PFSK-1 (cell line): ENCODE measurements at regions not wholly inside any gene's neighbourhood (a gene's known extent, or its start where the extent isn't known, plus 50 kb on each side); places are given as distances from the start of the nearest gene placed in this dataset.

Experiments
- FOXP2 ChIP-seq: optimal IDR thresholded peaks from 2 replicates; pipeline ENCODE3; 2011; ENCODE audit warnings: borderline replicate concordance, control low read depth, inconsistent platforms; ENCODE audit not compliant: insufficient read depth; ENCODE audit errors: extremely low read length, extremely low read depth
- POLR2AphosphoS5 ChIP-seq: IDR thresholded peaks from 2 replicates; pipeline ENCODE4 v1.6.1; 2012; ENCODE audit warnings: low read depth, mild to moderate bottlenecking, control low read depth, low read length, moderate library complexity
- REST ChIP-seq, 2 experiments: IDR thresholded peaks; 2 replicates each; pipeline versions ENCODE4 v1.6.1 to v1.8.0; 2011 to 2012; ENCODE audit warnings: low read depth in 2 of 2, low read length in 2 of 2, control low read depth in 1 of 2, inconsistent platforms in 1 of 2, mild to moderate bottlenecking in 1 of 2, moderate library complexity in 1 of 2; ENCODE audit not compliant: insufficient read depth in 1 of 2
- SIN3A ChIP-seq: IDR thresholded peaks from 2 replicates; pipeline ENCODE4 v1.6.1; 2012; ENCODE audit warnings: mild to moderate bottlenecking, low read length, moderate library complexity, borderline replicate concordance; ENCODE audit not compliant: insufficient read depth
- TAF1 ChIP-seq: IDR thresholded peaks from 2 replicates; pipeline ENCODE4 v1.6.1; 2012; ENCODE audit warnings: low read length, control low read depth, borderline replicate concordance; ENCODE audit not compliant: insufficient read depth

- TF ChIP-seq TAF1 (no peak), FOXP2 (no peak), REST (IDR thresholded peaks at IDR 0.05; ENCODE audit: insufficient read depth in 1 of 2, low read depth in 2 of 2, low read length in 2 of 2) (no peak), SIN3A (no peak), POLR2AphosphoS5 (no peak)
Observed at GRCh38 chr18:45255197-45255890, 359.9 kb upstream of the SLC14A2 start.

- TF ChIP-seq FOXP2: no peak
- TF ChIP-seq TAF1: no peak
- no peak for TF ChIP-seq REST (IDR thresholded peaks at IDR 0.05; ENCODE audit: insufficient read depth in 1 of 2, low read depth in 2 of 2, low read length in 2 of 2)
- TF ChIP-seq SIN3A: no peak
- TF ChIP-seq POLR2AphosphoS5: no peak
Observed at GRCh38 chr18:45260125-45260524, 355.2 kb upstream of the SLC14A2 start.

- TF ChIP-seq SIN3A: no peak
- TF ChIP-seq POLR2AphosphoS5: no peak
- TF ChIP-seq FOXP2: no peak
- no peak for TF ChIP-seq REST (IDR thresholded peaks at IDR 0.05; ENCODE audit: insufficient read depth in 1 of 2, low read depth in 2 of 2, low read length in 2 of 2)
- no peak for TF ChIP-seq TAF1
Observed at GRCh38 chr18:45266023-45266422, 349.3 kb upstream of the SLC14A2 start.

GRCh38 chr18:45267622-45268021, 347.7 kb upstream of the SLC14A2 start:
- TF ChIP-seq SIN3A (no peak), TAF1 (no peak), FOXP2 (no peak), REST (IDR thresholded peaks at IDR 0.05; ENCODE audit: insufficient read depth in 1 of 2, low read depth in 2 of 2, low read length in 2 of 2) (no peak), POLR2AphosphoS5 (no peak)
